DOHH2 (cell line): ENCODE measurements at regions not wholly inside any gene's neighbourhood (a gene's known extent, or its start where the extent isn't known, plus 50 kb on each side); places are given as distances from the start of the nearest gene placed in this dataset.

Source experiments
- H3F3A ChIP-seq: fragments of 200-600 bp; sonication (generic), shearing (Covaris generic); 2 replicates; pipeline ENCODE4 v1.6.0; 2016; ENCODE audit warnings: antibody characterized with exemption, mild to moderate bottlenecking; ENCODE audit not compliant: control insufficient read depth, insufficient read depth
- H3K27ac ChIP-seq: fragments of 200-600 bp; sonication (generic); 2 replicates; pipeline ENCODE4 v1.5.1; 2014; ENCODE audit warnings: low read depth, mild to moderate bottlenecking, low read length, moderate library complexity
- H3K27me3 ChIP-seq: fragments of 200-600 bp; sonication (generic); 2 replicates; pipeline ENCODE4 v1.6.1; 2014; ENCODE audit warnings: mild to moderate bottlenecking, low read length, mixed read lengths; ENCODE audit not compliant: control insufficient read depth
- H3K36me3 ChIP-seq: fragments of 200-600 bp; sonication (generic); 2 replicates; pipeline ENCODE4 v1.6.1; 2014; ENCODE audit warnings: mild to moderate bottlenecking, low read length, moderate library complexity, mixed read lengths; ENCODE audit not compliant: control insufficient read depth
- H3K4me1 ChIP-seq: fragments of 200-600 bp; sonication (generic); 2 replicates; pipeline ENCODE4 v1.6.1; 2014; ENCODE audit warnings: mild to moderate bottlenecking, low read length, mixed read lengths; ENCODE audit not compliant: control insufficient read depth
- H3K4me2 ChIP-seq: fragments of 200-600 bp; sonication (generic); 2 replicates; pipeline ENCODE4 v1.6.0; 2014; ENCODE audit warnings: mild to moderate bottlenecking, low read length, moderate library complexity
- H3K4me3 ChIP-seq: fragments of 200-600 bp; sonication (generic); 2 replicates; pipeline ENCODE4 v1.5.1; 2014; ENCODE audit warnings: mild to moderate bottlenecking, low read length, mixed read lengths
- H3K79me2 ChIP-seq: fragments of 200-600 bp; sonication (generic); 2 replicates; pipeline ENCODE4 v1.6.1; 2014; ENCODE audit warnings: mild to moderate bottlenecking, low read length, mixed read lengths; ENCODE audit not compliant: control insufficient read depth
- H3K9me2 ChIP-seq: fragments of 200-600 bp; sonication (generic); replicated peaks from 2 replicates; pipeline ENCODE4 v1.6.1; 2014; ENCODE audit warnings: mild to moderate bottlenecking, low read length, mixed read lengths; ENCODE audit not compliant: control insufficient read depth
- H3K9me3 ChIP-seq: fragments of 200-600 bp; sonication (generic); 2 replicates; pipeline ENCODE4 v1.6.1; 2014; ENCODE audit warnings: antibody characterized with exemption, low read length, mixed read lengths; ENCODE audit not compliant: control insufficient read depth, insufficient read depth
- H4K20me1 ChIP-seq: fragments of 200-600 bp; sonication (generic); 2 replicates; pipeline ENCODE4 v1.6.0; 2014; ENCODE audit warnings: low read depth, mild to moderate bottlenecking, antibody characterized with exemption, low read length, moderate library complexity; ENCODE audit not compliant: control insufficient read depth, insufficient read depth
- EZH2phosphoT487 ChIP-seq: fragments of 200-600 bp; sonication (generic); IDR thresholded peaks from 2 replicates; pipeline ENCODE4 v1.6.1; 2017; ENCODE audit warnings: borderline replicate concordance, mild to moderate bottlenecking, antibody characterized with exemption, low read length, moderate library complexity, mixed read lengths
- TF ChIP-seq, protein P1 (sequence below): fragments of 200-600 bp; sonication (generic); IDR thresholded peaks from one replicate; pipeline ENCODE4 v1.5.1; 2014; ENCODE audit warnings: antibody characterized with exemption, mild to moderate bottlenecking, low read depth, low read length; ENCODE audit not compliant: poor library complexity, severe bottlenecking

DNA sequence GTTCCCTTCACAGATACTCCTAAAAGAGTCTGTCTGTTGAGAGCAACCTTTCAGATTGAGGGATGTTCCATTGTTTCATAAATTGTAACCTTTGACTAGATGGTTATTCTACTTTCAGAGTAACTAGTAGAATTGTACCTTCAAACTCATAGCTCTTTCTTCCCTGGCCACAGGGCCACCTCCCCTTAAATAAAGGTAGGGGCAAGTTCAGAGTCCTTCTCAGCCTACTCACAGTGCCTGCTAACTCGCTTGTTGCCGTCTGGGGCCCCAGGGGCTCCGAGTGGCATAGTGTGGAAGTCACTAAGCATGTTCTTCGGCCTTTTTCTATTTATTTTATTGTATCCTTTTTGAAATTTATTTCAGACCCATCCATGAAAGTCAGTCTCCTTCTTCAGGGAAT is 250.4 kb downstream of the ALX1 start:
- Histone ChIP-seq H4K20me1 (no peaks in the 10 kb centered on the region), H3K27me3 (no peaks in the 10 kb centered on the region), H3K4me3 (no peak overlapping the region), H3F3A (no peaks in the 10 kb centered on the region), H3K9me3 (no peaks in the 10 kb centered on the region), H3K9me2 (no peaks in the 10 kb centered on the region), H3K79me2 (no peaks in the 10 kb centered on the region), H3K36me3 (no peaks in the 10 kb centered on the region), H3K4me1 (peaks cover 20% of the 10 kb centered on the region), H3K27ac (no peak overlapping the region), H3K4me2 (no peak overlapping the region)
- TF ChIP-seq, protein P1, sequence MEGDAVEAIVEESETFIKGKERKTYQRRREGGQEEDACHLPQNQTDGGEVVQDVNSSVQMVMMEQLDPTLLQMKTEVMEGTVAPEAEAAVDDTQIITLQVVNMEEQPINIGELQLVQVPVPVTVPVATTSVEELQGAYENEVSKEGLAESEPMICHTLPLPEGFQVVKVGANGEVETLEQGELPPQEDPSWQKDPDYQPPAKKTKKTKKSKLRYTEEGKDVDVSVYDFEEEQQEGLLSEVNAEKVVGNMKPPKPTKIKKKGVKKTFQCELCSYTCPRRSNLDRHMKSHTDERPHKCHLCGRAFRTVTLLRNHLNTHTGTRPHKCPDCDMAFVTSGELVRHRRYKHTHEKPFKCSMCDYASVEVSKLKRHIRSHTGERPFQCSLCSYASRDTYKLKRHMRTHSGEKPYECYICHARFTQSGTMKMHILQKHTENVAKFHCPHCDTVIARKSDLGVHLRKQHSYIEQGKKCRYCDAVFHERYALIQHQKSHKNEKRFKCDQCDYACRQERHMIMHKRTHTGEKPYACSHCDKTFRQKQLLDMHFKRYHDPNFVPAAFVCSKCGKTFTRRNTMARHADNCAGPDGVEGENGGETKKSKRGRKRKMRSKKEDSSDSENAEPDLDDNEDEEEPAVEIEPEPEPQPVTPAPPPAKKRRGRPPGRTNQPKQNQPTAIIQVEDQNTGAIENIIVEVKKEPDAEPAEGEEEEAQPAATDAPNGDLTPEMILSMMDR = no peak
- TF ChIP-seq EZH2phosphoT487 = no peak

DNA sequence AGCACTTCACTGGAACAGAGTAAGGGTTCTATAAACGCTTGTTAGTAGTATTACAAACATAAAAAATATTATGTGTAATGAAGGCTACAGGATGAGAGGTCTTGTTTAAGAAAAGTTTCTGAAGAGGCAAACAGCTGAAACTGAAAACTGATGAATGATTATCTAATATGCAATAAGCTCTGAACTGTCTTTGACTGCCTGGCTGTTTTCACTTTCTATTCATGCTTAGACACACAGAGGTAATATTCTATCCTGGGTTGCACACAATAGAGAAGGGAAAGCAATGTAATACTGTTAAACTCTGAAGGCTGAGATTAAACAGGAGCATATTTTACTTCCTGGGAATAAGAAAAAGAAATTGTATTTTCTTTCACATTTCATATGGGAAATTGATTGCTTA is 251.3 kb downstream of the ALX1 start:
- Histone ChIP-seq H3K4me3 (no peak overlapping the region), H3K27ac (no peak overlapping the region), H4K20me1 (no peaks in the 10 kb centered on the region), H3K4me2 (no peak overlapping the region), H3K27me3 (no peaks in the 10 kb centered on the region), H3K36me3 (no peaks in the 10 kb centered on the region), H3F3A (no peaks in the 10 kb centered on the region), H3K79me2 (no peaks in the 10 kb centered on the region), H3K4me1 (peaks cover 18% of the 10 kb centered on the region), H3K9me3 (no peaks in the 10 kb centered on the region), H3K9me2 (no peaks in the 10 kb centered on the region)
- no peak for TF ChIP-seq EZH2phosphoT487
- TF ChIP-seq, protein P1 = no peak

DNA sequence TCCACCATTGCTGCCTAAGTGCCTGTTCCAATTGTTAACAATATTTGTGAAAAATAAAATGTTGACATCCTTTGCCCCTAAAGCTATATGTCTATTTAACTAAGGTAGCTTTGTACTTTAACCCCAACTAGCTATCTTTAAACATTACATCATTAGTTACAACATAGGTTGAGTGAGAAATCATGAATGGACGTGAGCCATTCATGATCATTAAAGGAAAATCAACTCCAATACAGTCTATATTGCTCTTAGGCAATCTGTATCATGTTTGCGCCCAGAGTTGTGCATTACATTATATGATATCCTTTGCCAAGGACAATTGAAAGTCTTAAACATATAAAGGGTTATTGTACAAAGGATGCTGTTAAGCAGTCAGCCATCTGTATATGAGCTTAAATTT is 269.6 kb downstream of the ALX1 start:
- no peak for TF ChIP-seq EZH2phosphoT487
- TF ChIP-seq, protein P1 = no peak

More for the DNA sequence above, 269.6 kb downstream of the ALX1 start:
- no peak overlapping the region for H3K27ac ChIP-seq
- H3K36me3 ChIP-seq = no peaks in the 10 kb centered on the region
- no peaks in the 10 kb centered on the region; the same call in 1 of the 2 replicates for H3K9me2 ChIP-seq
- H3K4me1 ChIP-seq = no peaks in the 10 kb centered on the region
- no peaks in the 10 kb centered on the region for H4K20me1 ChIP-seq
- H3K9me3 ChIP-seq = no peaks in the 10 kb centered on the region
- no peaks in the 10 kb centered on the region; the same call in 1 of the 2 replicates for H3K27me3 ChIP-seq
- no peak overlapping the region for H3K4me2 ChIP-seq
- H3F3A ChIP-seq = no peaks in the 10 kb centered on the region
- no peak overlapping the region for H3K4me3 ChIP-seq
- no peaks in the 10 kb centered on the region for H3K79me2 ChIP-seq
